ENCODE measurements at regions not wholly inside any gene's neighbourhood (a gene's known extent, or its start where the extent isn't known, plus 50 kb on each side); places are given as distances from the start of the nearest gene placed in this dataset.

- no peak for TF ChIP-seq POU2F2 (IDR thresholded peaks at IDR 0.05; ENCODE audit: low read depth, low read length)
- TF ChIP-seq POLR2A (IDR thresholded peaks at IDR 0.05; ENCODE audit: low read depth, low read length) = no peak
- no peak for TF ChIP-seq TAF1 (IDR thresholded peaks at IDR 0.05; ENCODE audit: low read depth, low read length)
- TF ChIP-seq POLR2AphosphoS5 (IDR thresholded peaks at IDR 0.05; ENCODE audit: low read depth, low read length) = no peak
These were observed 78.3 kb downstream of the UNCX start for GRCh38 chr7:1310936-1311335.

Measured in GM12891 (cell line).